Right ventricle myocardium inferior (tissue), 1 donor: ENCODE measurements at regions not wholly inside any gene's neighbourhood (a gene's known extent, or its start where the extent isn't known, plus 50 kb on each side); places are given as distances from the start of the nearest gene placed in this dataset.

ENCODE experiments used
- ATAC-seq: fragments of 200-7000 bp; cut with Tn5 transposase; one replicate; pipeline ENCODE4 v1.9.1; 2020; ENCODE audit warnings: mild to moderate bottlenecking, moderate library complexity
- DNase-seq: peaks from one replicate; pipeline ENCODE4 v3.0.0; 2021; ENCODE audit errors: missing footprints
- intact Hi-C: fragments of 100-400 bp; cut with DNase I; formaldehyde crosslinking; loops from one replicate; pipeline ENCODE4 v1.11.0; 2022
- donor health status: DM: no; HTN: yes; CAD: no; lungs with severe emphysema.

DNA sequence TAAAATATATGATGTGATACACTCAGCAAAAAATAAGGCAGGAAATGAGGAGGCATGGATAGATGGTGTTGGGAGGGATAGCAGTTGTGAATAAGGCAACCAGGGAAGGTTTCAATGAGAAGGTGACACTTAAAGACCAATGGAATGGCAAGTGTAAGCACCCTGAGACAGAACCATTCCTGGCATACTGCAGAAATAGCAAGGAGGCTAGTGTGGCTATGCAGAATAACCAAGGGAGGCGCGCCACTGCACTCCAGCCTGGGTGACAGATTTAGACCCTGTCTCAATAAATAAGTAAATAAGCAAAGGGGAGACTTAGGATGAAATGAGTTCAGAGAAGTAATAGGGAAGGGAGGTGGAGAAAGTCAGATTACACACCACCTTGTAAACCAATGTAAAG lies 113.9 kb downstream of the TOMM20 start:
- intact Hi-C loops, result no loop called here
- ATAC-seq (no peak), DNase-seq (no peak)

DNA sequence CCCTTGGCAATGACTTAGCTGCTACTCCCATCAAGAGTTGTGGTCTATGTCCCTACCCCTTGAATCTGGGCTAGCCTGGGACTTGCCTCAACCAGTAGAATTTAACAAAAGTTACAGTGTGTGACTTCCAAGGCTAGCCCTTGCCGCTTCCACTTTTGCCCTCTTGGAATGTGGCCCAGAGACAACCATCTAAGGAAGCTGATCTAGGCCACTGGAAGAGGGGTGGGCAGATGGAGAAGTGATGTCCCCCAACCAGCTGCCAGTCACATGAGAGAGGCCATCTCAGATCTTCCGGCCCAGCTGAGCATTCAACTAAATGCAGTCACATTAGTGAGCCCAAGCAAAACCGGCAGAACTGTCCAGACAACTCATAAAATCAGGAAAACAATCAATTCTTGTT lies 115.1 kb downstream of the TOMM20 start:
- intact Hi-C loops, result no loop called here
- no peak for DNase-seq
- no peak for ATAC-seq

DNA sequence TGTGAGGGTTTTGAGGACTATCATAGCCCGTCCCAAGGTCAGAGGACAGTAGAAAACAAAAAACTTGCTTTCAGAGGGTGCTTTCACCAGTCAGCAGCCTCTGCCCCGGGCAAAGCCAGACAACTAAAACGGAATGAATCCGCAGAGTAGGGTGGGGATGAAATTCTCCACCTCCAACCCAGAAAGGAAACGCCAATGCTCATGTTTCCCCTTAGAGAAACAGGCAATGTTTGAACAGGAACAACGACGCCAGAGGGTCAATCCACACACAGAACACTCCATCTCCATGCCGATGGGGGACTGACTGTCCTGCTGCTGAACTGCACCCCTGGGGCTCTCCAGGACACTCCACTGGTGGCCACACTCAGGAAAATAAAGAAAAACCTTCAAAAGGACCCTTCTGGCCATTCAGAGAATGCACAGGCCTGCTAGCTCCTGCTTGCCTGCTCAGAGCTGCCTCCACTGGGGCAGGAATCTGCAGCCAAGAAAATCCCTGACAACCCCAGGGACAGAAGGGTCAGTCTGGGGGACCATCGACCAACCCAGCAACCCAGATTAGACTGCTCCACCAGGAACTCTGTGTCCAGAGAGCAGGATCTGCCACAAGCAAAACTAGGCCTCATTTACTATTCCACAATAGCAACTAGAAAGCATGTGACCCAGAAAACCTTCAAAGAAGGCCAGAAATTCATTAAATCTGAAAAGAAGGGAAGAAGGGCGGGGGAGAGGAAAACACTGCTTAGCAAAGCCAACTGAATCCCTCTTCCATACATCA lies 116.0 kb downstream of the TOMM20 start:
- ATAC-seq (no peak), DNase-seq (no peak)
- intact Hi-C loops, result no loop called here

DNA sequence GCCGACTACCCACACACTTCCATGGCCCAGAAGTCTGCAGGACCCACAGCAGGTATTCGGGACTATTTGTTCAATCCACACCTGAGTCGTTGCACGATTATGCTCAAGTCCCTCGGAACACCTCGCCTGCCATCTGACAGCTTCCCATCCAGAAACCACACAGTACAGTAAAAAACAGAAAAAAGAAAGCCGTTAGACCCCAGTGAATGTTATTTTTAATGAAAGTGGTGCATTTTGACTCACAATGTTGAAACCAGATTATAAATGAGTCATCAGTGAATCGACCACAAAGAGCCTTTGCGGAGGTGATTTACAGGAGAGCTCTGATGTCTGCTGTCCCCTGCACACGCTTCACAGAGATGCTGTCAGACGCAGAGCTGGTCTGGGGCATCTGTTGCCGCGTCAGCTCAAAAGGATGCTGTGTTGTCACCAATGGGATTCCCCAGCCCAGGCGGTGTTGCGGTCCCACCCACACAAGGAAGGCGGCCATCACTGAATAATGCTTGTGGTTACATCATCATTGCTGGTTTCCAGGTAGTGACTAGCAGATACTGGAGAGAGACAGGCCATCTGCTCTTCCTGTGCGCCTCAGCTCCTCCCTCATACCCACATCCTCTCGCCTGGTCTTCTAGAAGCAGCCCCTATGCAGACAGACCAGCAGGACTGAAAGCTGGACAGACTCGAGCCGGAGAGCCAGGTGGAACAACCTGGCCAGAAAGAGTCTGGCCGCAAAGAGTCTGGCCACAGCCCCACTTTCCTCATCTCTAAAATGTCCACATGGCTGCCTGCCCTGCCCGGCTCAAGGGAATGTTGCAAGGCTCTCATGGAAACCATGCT lies 116.8 kb downstream of the TOMM20 start:
- DNase-seq (peak; percentile 88), ATAC-seq (peak; percentile 76)
- intact Hi-C loops, result no loop called here

DNA sequence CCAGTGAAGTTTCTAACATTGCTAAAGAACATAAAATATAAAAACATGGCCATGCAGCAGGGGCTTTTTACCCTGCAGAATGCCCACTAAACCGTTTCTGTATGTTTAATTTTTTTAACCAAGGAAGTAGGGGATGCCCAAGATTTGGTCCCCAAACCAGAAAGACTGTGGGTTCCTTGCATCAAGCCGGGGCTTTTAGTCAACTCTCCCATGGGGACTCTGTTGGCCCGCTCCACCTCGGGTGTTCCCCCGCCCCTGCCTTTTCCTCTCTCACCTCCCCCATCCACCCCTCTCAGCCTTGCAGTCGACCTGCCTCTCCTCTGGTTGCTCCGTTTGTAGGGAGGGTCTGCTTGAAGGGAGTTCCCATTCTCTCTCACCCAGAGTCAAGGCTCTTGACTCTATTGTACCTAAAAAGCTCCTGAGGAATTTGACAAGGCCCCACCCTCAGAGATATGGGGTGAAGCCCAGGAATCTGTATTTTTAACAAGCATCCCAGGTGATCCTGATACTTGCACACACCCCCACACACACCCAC lies 117.5 kb downstream of the TOMM20 start:
- ATAC-seq (no peak), DNase-seq (no peak)
- intact Hi-C loops, result no loop called here

DNA sequence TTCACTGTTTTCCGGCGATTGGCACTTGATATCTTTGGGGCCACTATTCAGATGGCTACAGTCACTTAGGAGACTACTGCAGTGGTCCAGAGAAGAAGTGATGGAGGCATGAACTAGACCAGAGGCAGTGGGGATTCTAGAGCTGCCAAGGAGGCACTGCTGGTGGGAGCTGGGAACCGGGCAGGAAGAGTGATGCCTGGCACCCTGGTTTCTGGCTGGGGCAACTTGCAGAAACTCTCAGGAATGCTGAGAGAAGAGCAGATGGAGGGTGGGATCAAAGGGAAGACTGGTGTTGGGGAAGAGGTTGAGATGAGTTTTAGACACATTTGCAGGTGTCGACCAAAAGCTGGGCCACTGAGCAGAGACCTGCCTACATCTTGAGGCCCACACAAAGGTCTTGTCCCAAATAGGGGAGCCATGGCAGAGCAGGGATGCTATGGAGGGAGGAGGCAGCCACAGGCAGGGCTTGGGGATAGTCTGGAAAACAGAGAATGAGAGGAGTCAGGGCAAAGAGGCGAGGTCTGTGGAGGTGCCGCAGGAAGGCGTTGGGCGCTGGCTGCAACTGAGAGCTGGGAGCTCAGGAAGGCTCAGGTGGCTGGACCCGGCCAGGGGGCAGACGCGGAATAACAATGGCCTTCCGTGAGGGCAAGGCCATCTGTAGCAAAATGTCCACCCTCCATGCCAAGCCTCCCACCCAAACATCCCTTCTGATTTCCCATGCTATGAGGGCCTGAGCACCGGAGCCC lies 118.9 kb downstream of the TOMM20 start:
- no peak for ATAC-seq
- no peak for DNase-seq
- intact Hi-C loops, result no loop called here

DNA sequence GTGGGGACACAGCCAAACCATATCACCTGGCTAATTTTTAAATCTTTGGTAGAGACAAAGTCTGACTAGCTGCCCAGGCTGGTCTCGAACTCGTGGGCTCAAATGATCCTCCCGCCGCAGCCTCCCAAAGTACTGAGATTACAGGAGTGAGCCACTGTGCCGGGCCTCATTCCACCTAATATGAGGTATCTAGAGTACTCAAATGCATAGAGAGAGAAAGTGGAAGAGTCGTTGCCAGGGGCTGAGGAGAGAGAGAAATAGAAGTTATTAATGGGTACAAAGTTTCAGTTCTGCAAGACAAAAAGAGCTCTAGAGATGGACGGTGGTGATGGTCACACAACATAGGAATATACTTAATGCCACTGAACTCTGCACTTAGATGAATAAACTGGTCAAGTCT lies 119.6 kb downstream of the TOMM20 start:
- intact Hi-C loops, result no loop called here
- ATAC-seq, result no peak
- DNase-seq, result no peak

DNA sequence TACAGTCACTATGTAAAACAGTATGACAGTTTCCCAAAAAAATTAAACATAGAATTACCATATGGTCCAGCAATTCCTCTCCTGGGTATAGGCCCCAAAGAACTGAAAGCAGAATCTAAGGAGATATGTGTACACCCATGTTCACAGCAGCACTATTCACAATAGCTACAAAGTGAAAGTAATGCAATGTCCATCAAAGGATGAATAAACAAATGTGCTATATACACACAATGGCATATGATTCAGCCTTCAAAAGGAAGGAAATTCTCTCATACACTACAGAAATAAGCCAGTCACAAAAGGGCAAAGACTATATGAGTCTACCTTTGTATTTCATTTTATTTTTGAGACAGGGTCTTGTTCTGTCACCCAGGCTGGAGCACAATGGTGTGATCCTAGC lies 120.4 kb downstream of the TOMM20 start:
- intact Hi-C loops, result no loop called here
- ATAC-seq (no peak), DNase-seq (no peak)

DNA sequence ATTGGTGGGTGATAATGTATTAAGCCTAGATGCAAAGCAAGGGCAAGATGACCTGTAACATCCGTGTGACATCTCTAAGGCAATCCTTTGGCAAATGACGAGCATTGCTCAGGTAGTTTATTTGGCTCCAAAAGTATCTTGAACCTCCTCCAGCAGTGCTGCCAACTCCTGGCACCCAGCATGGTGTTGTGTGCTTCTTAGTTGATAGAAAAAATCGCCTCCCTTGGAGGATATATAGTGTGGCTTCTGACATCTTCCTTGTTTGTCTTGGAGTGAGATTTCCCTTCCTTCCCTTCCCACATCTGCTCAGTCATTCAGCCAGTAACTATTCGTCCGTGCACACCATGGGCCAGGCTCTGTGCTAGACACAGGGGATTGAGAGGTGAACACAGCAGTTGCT lies 121.8 kb downstream of the TOMM20 start:
- intact Hi-C loops, result no loop called here
- ATAC-seq (no peak), DNase-seq (no peak)

DNA sequence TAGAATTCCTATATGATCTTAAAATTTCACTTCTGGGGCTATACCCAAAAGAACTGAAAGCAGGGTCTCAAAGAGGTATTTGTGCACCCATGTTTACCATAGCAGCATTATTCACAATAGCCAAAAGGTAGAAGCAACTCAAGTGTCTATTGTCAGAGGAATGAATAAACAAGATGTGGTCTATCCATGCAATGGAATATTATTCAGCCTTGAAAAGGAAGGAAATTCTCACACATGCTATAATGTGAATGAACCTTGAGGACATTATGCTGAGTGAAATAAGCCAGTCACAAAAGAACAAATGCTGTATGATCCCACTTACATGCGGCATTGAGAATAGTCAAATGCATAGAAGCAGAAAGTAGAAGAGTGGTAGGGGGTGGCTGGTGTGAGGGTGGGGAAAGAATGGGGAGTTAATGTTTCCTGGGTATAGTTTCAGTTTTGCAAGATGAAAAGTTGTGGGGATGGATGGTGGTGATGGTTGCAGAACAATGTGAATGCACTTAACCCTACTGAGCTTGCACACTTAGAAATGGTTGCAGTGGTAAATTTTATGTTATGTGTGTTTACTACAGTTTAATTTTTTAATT lies 122.4 kb downstream of the TOMM20 start:
- intact Hi-C loops, result no loop called here
- no peak for DNase-seq
- ATAC-seq, result no peak

DNA sequence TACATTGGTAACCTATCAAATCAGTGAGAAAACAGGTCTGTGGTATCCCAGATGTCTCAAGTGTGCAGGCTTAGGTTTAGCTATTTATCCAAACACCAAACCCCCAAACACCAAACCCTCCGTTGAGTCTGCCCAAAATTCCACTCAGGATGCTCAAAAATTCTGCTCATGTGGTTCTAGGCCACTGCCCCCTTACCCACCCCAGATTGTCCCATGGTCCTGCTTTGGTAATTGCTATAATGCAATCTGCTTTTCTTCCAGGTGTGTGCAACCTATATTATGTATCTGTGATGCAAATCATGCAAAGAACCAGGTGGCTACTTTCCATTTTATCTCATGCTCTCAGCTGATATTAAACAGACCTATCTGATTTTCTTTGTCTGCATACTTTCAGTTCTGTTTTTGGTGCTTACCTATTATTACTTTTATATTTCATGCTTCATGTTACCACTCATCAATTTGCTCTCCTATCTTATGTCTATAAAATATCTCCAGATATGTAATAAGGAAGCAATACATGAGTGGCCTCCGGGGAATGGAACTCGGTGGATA lies 123.7 kb downstream of the TOMM20 start:
- ATAC-seq (no peak), DNase-seq (no peak)
- intact Hi-C loops, result no loop called here

DNA sequence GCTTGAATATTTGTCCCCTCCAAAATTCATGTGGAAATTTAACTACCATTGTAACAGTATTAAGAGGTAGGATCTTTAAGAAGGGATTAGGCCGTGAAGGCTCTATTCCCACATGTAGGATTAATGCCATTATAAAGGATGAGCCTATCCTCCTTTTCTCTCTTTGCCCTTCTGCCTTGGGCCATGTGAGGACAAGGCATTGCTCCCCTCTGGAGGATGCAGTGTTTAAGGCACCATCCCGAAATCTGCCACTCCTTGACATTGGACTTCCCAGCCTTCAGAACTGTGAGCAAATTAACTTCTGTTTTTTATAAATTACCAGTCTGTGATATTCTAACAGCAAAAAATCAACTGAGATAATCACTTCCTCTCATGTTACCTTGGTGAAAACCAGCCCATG lies 124.4 kb downstream of the TOMM20 start:
- intact Hi-C loops, result no loop called here
- no peak for ATAC-seq
- DNase-seq, result no peak

DNA sequence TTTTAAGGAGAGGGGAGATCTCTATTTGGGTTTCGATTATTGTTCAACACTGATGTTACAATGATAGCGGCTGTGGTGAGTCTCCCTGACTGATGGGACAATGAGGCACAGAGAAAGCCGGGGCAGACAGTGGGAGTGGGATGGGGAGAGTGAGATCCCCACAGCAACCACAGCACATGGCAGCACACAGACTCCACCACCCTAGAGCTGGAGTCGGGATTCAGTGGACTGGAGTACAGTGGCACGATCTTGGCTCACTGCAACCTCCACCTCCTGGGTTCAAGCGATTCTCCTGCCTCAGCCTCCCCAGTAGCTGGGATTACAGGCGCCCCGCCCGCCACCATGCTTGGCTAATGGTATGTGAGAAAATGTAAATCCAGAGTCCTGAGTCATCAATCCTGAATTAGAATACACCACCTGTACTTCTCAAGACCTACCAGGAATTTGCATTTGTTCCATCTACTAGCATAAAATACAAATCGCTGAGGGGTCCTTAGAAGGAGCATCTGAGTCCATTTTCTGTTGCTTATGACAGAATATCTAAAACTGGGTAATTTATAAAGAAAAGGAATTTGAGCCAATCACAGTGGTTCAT lies 125.8 kb downstream of the TOMM20 start:
- no peak for ATAC-seq
- DNase-seq, result no peak
- intact Hi-C loops, result no loop called here

DNA sequence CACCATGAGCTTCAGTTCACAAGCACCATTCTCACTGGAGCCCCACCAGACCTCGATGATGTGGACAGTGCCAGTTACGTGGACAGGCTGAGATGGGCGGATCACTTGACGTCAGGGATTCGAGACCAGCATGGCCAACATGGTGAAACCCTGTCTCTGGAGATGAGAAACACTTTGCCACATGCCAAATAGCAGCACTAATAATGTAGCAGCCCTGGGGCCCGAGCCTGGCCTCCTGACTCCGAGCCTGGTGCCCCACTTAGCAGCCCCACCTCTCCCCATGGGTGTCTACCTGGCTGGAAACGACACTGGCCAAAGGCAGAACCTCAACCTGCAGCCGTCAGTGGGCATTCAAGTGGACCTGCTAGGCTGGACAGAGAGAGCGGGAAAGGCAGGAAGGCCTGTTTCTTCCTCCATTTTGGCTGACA lies 129.1 kb downstream of the TOMM20 start:
- no peak for DNase-seq
- no peak for ATAC-seq
- intact Hi-C loops, result loop anchor here (5.0 kb wide), 4 partner anchors 48 to 387 kb away; partner anchors contain the start of gene IRF2BP2

DNA sequence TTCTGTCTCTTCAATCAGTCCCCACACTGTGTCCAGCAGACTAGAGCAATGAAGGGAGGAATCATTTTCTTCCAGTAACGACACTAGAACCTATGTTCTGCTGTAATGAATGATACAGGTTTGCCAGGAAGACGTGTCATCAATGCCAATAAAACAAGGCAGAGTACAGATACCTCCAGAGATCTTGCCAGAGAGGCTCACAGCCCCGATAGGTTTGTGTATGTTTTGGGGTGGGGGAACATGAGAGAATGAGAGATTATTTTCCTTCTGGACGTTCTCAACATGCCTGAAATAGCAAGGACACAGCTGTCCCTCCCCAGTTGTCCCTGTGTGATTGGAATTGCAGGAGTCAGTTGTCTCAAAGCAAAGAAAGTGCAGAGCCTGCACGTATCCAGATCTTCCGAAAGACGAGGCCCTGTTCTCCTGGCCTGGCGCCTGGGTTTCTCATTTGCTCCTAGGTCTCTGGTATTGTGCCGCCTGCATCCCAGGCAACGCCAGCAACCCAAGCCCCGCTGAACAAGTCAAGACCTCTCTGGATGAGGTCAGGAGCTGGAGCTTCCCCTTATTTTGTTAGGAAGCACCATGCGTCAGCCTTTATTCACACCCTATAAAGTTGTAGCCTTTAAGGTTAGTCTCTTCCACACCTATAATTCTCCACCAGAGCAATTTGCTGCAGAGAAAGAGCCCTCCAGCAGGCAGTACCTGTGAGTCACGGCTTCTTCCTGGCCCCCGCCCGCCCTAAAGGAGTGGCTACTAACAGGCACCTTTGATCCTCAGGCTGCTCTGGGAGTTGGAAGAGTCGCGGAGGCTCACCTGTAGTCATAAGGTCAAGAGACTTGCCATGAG lies 130.5 kb downstream of the TOMM20 start:
- DNase-seq, result peak; percentile 76
- peak; percentile 41 for ATAC-seq
- intact Hi-C loops, result loop anchor here (1.0 to 5.0 kb wide), 6 partner anchors 49 to 386 kb away; partner anchors contain the start of gene IRF2BP2

DNA sequence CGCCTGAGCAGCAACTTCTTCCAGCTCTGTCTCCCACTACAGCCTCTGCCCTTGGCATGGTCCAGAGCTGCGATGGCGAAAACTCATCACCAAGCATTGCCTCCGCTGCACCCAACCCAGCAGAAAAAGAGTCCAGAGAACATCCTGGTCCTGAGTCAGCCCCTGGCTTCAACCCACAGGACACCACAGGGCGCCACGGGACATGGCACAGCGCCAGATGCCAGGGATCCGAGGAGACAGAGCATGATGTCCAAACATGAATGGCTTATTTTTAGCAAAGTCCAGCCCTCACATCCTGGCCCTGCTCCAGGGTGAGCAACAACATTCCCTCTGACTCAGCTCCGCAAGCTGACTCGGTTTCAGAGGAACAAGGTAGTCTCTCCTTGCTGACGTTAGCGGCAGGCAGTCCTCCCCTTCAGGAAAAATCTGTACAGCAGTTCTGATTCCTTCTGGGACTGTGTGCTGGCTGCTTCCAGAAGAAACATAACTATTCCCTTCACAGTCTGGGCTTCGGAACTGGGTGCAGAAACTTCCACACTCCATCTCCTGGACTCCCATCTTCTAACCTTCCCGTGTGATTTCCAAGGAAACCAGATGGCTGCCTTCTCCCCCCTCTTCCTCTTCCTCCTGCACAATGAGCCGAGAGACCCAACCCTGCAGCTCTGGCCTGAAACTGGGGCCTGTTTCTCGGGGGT lies 131.3 kb downstream of the TOMM20 start:
- ATAC-seq (peak; percentile 93), DNase-seq (peak; percentile 97)
- intact Hi-C loops, result loop anchor here (1.0 to 5.0 kb wide), 6 partner anchors 50 to 385 kb away; partner anchors contain the start of gene IRF2BP2
